Osteoblast (primary cell): ENCODE measurements at regions not wholly inside any gene's neighbourhood (a gene's known extent, or its start where the extent isn't known, plus 50 kb on each side); places are given as distances from the start of the nearest gene placed in this dataset.

Experiments used
- DNase-seq: peaks from one replicate; pipeline ENCODE4 v3.0.0; 2011; ENCODE audit warnings: low spot score, mixed read lengths; ENCODE audit not compliant: insufficient read length; ENCODE audit errors: missing footprints
- H2AFZ ChIP-seq: 2 replicates; pipeline ENCODE4 v1.6.0; 2011; ENCODE audit warnings: mild to moderate bottlenecking, low read length
- H3K27ac ChIP-seq: 2 replicates; pipeline ENCODE4 v1.5.1; 2011; ENCODE audit warnings: mild to moderate bottlenecking, low read depth, low read length, moderate library complexity
- H3K27me3 ChIP-seq: 2 replicates; pipeline ENCODE4 v1.6.0; 2012; ENCODE audit warnings: mild to moderate bottlenecking, control low read depth, inconsistent platforms, low read length, moderate library complexity; ENCODE audit not compliant: insufficient read depth
- H3K36me3 ChIP-seq: 2 replicates; pipeline ENCODE4 v1.5.1; 2011; ENCODE audit warnings: mild to moderate bottlenecking, low read length, control low read depth, moderate library complexity; ENCODE audit not compliant: insufficient read depth
- H3K4me1 ChIP-seq: 2 replicates; pipeline ENCODE4 v1.5.1; 2011; ENCODE audit warnings: mild to moderate bottlenecking, low read length, control low read depth, moderate library complexity; ENCODE audit not compliant: insufficient read depth
- H3K4me2 ChIP-seq: 2 replicates; pipeline ENCODE4 v1.6.0; 2011; ENCODE audit warnings: mild to moderate bottlenecking, low read length; ENCODE audit not compliant: insufficient read depth
- H3K4me3 ChIP-seq: fragments of 200-600 bp; sonication (generic); 3 replicates; pipeline ENCODE4 v1.5.1; 2012; ENCODE audit warnings: mild to moderate bottlenecking, low read length, inconsistent platforms; ENCODE audit not compliant: insufficient read depth
- H3K79me2 ChIP-seq: 2 replicates; pipeline ENCODE4 v1.6.0; 2012; ENCODE audit warnings: mild to moderate bottlenecking, low read length, control low read depth, inconsistent platforms; ENCODE audit not compliant: insufficient read depth
- H3K9me3 ChIP-seq: 2 replicates; pipeline ENCODE4 v1.5.1; 2011; ENCODE audit warnings: low read depth, low read length, control low read depth
- H4K20me1 ChIP-seq: 2 replicates; pipeline ENCODE4 v1.6.0; 2012; ENCODE audit warnings: mild to moderate bottlenecking, low read length, control low read depth; ENCODE audit not compliant: insufficient read depth
- TF ChIP-seq, protein P1 (sequence below): IDR thresholded peaks from 2 replicates; pipeline ENCODE4 v1.5.1; 2011; ENCODE audit warnings: mild to moderate bottlenecking, low read depth, low read length, moderate library complexity; ENCODE audit errors: extremely low read depth

DNA sequence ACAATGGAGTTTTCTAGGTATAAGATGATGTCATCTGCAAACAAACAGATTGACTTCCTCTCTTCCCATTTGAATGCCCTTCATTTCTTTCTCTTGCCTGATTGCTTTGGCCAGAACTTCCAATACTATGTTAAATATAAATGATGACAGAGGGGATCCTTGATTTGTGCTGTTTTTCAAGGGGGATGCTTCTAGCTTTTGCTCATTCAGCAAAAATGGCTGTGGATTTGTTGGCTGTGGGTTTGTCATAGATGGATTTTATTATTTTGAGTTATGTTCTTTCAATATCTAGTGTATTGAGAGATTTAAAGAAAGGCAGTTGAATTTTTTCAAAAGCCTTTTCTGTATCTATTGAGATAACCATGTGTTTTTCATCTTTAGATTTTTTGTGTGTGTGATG is 662.4 kb upstream of the EYS start:
- Histone ChIP-seq H3K79me2 (no peaks in the 10 kb centered on the region), H2AFZ (no peak overlapping the region), H3K4me3 (no peak overlapping the region), H3K27me3 (no peaks in the 10 kb centered on the region), H3K36me3 (no peaks in the 10 kb centered on the region), H3K4me2 (no peak overlapping the region), H4K20me1 (no peaks in the 10 kb centered on the region), H3K27ac (no peak overlapping the region), H3K9me3 (no peaks in the 10 kb centered on the region), H3K4me1 (no peaks in the 10 kb centered on the region)
- DNase-seq, result no peak
- TF ChIP-seq, protein P1, sequence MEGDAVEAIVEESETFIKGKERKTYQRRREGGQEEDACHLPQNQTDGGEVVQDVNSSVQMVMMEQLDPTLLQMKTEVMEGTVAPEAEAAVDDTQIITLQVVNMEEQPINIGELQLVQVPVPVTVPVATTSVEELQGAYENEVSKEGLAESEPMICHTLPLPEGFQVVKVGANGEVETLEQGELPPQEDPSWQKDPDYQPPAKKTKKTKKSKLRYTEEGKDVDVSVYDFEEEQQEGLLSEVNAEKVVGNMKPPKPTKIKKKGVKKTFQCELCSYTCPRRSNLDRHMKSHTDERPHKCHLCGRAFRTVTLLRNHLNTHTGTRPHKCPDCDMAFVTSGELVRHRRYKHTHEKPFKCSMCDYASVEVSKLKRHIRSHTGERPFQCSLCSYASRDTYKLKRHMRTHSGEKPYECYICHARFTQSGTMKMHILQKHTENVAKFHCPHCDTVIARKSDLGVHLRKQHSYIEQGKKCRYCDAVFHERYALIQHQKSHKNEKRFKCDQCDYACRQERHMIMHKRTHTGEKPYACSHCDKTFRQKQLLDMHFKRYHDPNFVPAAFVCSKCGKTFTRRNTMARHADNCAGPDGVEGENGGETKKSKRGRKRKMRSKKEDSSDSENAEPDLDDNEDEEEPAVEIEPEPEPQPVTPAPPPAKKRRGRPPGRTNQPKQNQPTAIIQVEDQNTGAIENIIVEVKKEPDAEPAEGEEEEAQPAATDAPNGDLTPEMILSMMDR, result no peak

DNA sequence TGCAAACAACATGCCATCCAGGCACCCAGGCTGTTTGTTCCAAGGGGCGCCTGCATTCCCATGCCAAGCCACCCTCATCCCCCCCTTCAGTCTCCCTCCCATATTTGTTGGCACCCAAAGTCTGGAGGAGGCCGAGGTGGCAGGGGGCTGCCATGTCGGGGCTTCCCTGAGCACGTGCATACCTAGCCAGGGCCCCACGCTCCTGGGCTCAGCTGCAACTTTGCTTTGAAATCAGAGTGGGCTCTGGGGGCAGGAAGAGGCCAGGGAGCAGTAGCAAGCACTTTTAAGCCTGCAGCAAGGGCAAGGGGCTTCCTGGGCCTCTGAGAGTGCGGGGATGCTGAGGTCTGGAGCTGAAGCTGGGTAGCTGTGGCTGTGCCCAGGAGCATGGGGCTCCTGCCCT is 655.9 kb upstream of the EYS start:
- no peak for DNase-seq
- H3K27ac ChIP-seq, result no peak overlapping the region
- H3K36me3 ChIP-seq, result no peaks in the 10 kb centered on the region
- H3K27me3 ChIP-seq, result no peaks in the 10 kb centered on the region
- H3K4me1 ChIP-seq, result no peaks in the 10 kb centered on the region
- TF ChIP-seq, protein P1, result no peak
- no peak overlapping the region for H3K4me3 ChIP-seq
- no peak overlapping the region for H3K4me2 ChIP-seq
- no peaks in the 10 kb centered on the region for H3K79me2 ChIP-seq
- H3K9me3 ChIP-seq, result no peaks in the 10 kb centered on the region
- H2AFZ ChIP-seq, result no peak overlapping the region
- H4K20me1 ChIP-seq, result no peaks in the 10 kb centered on the region

DNA sequence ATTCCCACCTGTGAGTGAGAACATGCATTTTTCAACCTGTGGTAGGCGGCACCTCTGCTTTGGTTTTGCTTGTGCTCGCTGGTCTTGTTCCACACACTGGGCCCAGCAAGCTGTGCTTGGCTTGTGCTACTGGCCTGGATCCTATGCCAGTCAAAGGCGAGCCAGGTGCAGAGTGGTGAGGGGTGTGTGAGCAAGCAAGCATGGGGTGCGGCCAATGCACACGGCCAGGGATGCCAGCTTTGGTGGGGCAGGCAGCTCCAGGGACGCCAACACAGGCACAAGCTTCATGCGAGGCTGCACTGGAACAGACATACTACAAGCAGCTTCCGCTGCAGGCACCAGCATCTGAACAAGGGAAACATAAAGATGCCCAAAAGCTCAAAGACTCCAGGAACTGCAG is 654.9 kb upstream of the EYS start:
- H3K79me2 ChIP-seq, result no peaks in the 10 kb centered on the region
- no peak overlapping the region for H3K4me3 ChIP-seq
- no peaks in the 10 kb centered on the region for H3K9me3 ChIP-seq
- no peaks in the 10 kb centered on the region for H3K4me1 ChIP-seq
- H2AFZ ChIP-seq, result no peak overlapping the region
- H4K20me1 ChIP-seq, result no peaks in the 10 kb centered on the region
- DNase-seq, result no peak
- H3K27ac ChIP-seq, result no peak overlapping the region
- H3K4me2 ChIP-seq, result no peak overlapping the region
- no peaks in the 10 kb centered on the region for H3K36me3 ChIP-seq
- TF ChIP-seq, protein P1, result no peak
- H3K27me3 ChIP-seq, result no peaks in the 10 kb centered on the region

DNA sequence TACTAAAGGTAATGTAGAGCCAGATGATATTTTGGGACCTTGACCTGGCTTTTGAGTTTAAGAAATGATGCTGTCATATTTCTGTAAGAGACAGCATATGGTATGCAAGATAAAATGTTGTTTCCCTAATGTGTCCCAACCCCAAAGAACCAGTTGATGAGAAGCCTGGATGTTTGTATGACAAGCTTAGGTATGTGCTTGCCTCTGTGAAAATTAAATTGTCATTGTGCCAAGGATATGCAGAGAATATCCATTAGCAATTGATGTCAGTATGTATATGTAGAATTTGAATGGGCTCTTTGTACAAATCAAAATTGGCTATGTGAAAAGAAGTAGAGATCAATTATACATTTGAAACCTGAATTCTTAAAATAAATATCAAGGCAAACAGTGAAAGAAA is 650.8 kb upstream of the EYS start:
- Histone ChIP-seq H3K79me2 (no peaks in the 10 kb centered on the region), H3K27me3 (no peaks in the 10 kb centered on the region), H3K36me3 (no peaks in the 10 kb centered on the region), H3K4me1 (no peaks in the 10 kb centered on the region), H3K4me2 (no peak overlapping the region), H4K20me1 (no peaks in the 10 kb centered on the region), H3K4me3 (no peak overlapping the region), H2AFZ (no peak overlapping the region), H3K9me3 (no peaks in the 10 kb centered on the region), H3K27ac (no peak overlapping the region)
- TF ChIP-seq, protein P1, result no peak
- peak; percentile 27 for DNase-seq
